PC-3 (cell line): ENCODE measurements at regions not wholly inside any gene's neighbourhood (a gene's known extent, or its start where the extent isn't known, plus 50 kb on each side); places are given as distances from the start of the nearest gene placed in this dataset.

ENCODE experiments used
- CTCF ChIP-seq: fragments of 300-600 bp; sonication (generic); conservative IDR thresholded peaks from 2 replicates; pipeline ENCODE4 v1.5.1; 2017; ENCODE audit warnings: antibody characterized with exemption, low read depth, mild to moderate bottlenecking, low read length
- EZH2 ChIP-seq: fragments of 300-600 bp; sonication (generic); IDR thresholded peaks from one replicate; pipeline ENCODE4 v1.6.1; 2017; ENCODE audit warnings: antibody characterized with exemption, mild to moderate bottlenecking, low read length; ENCODE audit not compliant: unreplicated experiment
- EZH2phosphoT487 ChIP-seq: fragments of 300-600 bp; sonication (generic); IDR thresholded peaks from 2 replicates; pipeline ENCODE4 v1.6.1; 2018; ENCODE audit warnings: mild to moderate bottlenecking, antibody characterized with exemption, low read length, borderline replicate concordance

GRCh38 chr13:34026308-34026707, 208.4 kb downstream of the RFC3 start:
- TF ChIP-seq CTCF = no peak
- no peak for TF ChIP-seq EZH2
- no peak for TF ChIP-seq EZH2phosphoT487
